ENCODE measurements at regions not wholly inside any gene's neighbourhood (a gene's known extent, or its start where the extent isn't known, plus 50 kb on each side); places are given as distances from the start of the nearest gene placed in this dataset.
"Not testable (repeated sequence)": the region's sequence is repeated elsewhere in the genome, so short reads cannot be mapped to it uniquely, and the experiment has no call there.

- no peak for DNase-seq (ENCODE audit: low read depth)
- in situ Hi-C loops (cut with HindIII; ENCODE audit: low pct_unique_long_range_greater_than_20kb, low sequenced_read_pairs) = no loop called here
Measured at GRCh38 chr3:56969851-56970250, 90.6 kb upstream of the SPATA12 start.

DNA sequence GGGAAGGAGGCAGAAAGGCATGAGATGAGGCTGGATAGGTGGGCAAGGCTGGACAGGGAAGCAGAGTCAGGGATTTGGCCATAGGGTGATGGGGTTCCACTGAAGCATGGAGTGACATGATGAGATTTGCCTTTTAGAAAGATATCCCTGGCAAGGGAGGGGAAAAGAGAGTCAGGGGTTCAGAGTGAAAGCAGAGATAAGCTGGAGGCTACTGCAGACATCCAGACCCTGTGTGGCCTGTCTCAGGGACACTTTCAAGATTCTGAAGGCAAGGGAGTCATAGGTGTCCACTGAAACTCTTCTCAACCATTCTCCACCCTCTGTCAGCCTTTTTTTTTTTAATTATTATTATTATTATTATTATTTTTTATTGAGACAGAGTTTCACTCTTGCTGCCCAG lies 94.0 kb upstream of the SPATA12 start:
- in situ Hi-C loops (cut with HindIII; ENCODE audit: low pct_unique_long_range_greater_than_20kb, low sequenced_read_pairs) = no loop called here
- DNase-seq (ENCODE audit: low read depth) = no peak

DNA sequence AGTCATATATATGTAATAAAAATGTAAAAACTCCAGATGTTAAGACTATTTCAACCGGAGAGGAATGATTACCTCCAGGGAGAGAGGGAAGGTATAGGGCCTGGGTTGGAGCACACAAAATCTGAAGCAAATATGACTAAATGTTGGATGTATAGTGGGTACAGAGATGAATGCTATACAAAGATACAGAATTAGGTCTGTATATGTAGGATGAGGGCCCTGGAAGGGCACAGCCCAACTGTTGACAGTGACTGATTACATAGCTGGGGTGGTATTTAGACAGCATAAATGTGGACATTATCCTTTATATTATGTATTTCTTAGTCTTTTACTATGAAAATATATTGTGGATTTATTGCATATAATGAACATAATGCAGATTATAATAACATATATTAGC lies 94.4 kb upstream of the SPATA12 start:
- in situ Hi-C loops (cut with HindIII; ENCODE audit: low pct_unique_long_range_greater_than_20kb, low sequenced_read_pairs) = no loop called here
- DNase-seq (ENCODE audit: low read depth) = no peak

DNA sequence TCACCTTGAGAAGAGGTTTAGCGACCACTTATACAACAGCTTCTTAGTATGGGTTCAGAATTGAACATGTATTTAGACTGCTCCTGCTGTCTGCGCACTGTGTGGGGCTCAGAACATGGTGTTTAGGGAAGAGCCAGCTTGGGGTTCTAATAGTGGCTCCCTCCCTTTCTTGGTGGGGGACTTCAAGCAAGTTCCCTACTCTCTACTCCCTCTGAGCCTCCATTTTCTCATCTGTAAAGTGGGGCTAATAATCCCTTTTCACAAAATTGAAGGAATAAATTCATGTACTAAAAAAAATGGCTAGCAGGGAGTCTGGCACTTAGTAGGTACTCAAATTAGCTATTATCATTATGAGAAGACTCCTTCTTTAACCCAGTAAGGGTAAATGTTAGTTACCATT lies 97.5 kb upstream of the SPATA12 start:
- no peak for DNase-seq (ENCODE audit: low read depth)
- in situ Hi-C loops (cut with HindIII; ENCODE audit: low pct_unique_long_range_greater_than_20kb, low sequenced_read_pairs) = no loop called here

GRCh38 chr3:56962206-56962605 lies 98.3 kb upstream of the SPATA12 start:
- in situ Hi-C loops (cut with HindIII; ENCODE audit: low pct_unique_long_range_greater_than_20kb, low sequenced_read_pairs) = no loop called here
- DNase-seq (ENCODE audit: low read depth) = no peak

DNA sequence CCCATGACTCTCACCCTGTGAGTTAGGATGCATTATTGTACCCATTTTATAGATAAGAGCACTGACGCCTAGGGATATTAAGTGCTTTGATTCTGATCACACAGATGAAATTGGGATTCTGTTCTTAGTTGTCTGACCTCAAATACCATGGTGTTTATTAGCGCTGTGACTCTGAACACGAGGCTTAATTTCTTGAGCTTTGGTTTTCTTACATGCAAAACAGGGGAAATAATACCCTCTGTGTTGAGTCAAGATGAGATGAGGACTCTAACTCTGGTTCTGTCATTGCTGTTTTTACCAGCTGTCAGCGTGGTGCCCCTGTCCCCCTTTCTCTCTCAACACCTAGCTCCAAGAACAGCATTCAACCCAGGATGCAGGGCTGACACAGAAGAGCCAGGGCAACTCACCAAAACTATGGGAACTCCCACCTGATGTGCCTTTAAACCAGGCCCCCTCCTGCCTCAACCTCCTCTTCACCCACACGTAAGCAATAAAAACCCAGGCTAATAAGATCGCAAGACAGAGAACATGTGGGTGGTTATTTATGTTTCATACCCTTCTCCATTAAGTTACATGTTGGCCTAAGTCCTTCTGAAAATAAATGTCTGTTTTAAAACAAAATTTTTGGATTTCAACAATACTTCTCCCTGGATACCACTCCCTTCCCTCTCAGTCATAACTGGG lies 100.1 kb upstream of the SPATA12 start:
- no peak for DNase-seq (ENCODE audit: low read depth)
- in situ Hi-C loops (cut with HindIII; ENCODE audit: low pct_unique_long_range_greater_than_20kb, low sequenced_read_pairs) = no loop called here

DNA sequence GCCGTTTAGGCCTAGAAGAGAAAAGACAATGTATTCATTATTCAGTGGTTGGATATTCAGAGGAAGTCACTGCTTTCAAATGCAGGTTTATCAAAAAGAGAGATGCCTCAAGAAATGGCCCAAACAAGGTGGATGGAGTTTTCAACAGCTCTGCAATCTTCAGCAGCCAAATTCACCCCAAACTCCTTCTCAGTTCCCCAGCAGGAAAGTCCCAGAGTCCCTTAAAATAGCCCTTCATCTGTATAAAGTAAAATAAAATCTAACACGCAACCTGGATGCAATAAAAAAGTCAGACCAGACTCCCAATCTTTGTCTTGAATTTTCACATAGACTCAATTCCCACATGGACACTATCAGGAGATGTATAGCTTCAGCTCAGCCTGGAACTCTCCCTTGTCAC lies 101.6 kb upstream of the SPATA12 start:
- DNase-seq (ENCODE audit: low read depth) = no peak
- in situ Hi-C loops (cut with HindIII; ENCODE audit: low pct_unique_long_range_greater_than_20kb, low sequenced_read_pairs) = no loop called here

DNA sequence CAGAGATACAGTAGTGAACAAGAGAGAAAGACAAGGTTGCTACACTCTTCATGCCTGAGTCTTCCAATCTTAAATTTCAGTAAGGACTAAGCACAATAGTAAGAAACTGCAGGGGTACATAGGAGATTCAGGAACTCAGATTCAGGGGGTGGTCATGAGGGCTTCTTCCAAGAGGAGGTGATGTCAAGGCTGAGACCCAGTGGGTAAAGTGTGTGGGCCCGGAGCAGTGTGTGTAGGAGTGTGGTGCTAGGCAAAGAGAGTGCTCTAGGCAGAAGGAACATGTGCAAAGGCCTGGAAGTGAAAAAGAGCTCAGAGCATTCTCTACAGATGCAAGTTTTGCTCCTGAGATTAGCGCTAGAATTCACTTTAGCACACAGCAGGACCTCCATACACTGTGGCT lies 102.9 kb upstream of the SPATA12 start:
- in situ Hi-C loops (cut with HindIII; ENCODE audit: low pct_unique_long_range_greater_than_20kb, low sequenced_read_pairs) = no loop called here
- DNase-seq (ENCODE audit: low read depth) = no peak

DNA sequence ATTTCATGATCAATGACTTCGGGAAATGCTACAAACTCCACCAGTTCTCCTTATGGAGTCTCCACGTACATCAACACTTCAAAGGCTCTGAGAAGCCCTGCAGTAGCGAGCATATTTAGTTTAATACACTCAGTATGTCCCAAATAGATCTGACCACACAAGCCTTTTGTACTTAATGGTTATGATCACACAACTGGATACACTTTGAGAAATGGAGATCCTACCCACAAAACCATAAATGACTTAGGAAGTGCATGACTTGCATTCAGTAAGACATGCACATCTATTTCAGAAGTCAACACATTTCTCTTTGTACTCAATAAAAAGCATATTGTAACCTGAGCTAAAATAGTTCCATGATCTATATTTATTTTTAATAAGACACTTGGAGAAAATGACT lies 103.6 kb upstream of the SPATA12 start:
- in situ Hi-C loops (cut with HindIII; ENCODE audit: low pct_unique_long_range_greater_than_20kb, low sequenced_read_pairs) = no loop called here
- no peak for DNase-seq (ENCODE audit: low read depth)

DNA sequence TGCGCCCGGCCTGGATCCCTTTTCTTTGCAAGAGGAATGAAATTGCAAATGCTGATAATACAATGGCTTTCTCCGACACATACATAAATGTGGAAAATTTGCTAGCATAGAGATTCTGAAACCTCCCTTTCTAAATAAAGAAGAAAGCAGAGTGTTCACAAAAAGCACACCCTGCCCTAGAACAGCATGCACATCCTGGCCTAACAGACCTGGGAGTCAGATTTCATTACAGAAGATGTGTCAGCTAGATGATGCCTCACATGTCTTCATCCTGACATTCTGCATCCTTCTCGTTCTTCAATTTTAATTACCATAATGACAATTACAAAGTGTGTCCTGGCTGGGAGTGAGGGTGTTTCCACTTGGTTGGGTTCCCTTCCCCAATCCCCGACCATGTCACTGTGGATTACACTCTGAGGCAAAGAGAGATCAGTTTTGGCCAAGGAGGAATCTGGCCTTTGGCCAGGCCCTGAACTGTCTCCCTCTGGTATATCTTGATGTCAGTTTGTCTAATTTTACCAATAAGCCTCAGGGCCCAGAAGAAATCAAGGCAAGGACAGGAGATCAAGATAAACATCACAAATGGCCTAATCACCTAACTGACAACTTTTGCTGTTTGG lies 104.9 kb upstream of the SPATA12 start:
- in situ Hi-C loops (cut with HindIII; ENCODE audit: low pct_unique_long_range_greater_than_20kb, low sequenced_read_pairs) = no loop called here
- DNase-seq (ENCODE audit: low read depth) = no peak

DNA sequence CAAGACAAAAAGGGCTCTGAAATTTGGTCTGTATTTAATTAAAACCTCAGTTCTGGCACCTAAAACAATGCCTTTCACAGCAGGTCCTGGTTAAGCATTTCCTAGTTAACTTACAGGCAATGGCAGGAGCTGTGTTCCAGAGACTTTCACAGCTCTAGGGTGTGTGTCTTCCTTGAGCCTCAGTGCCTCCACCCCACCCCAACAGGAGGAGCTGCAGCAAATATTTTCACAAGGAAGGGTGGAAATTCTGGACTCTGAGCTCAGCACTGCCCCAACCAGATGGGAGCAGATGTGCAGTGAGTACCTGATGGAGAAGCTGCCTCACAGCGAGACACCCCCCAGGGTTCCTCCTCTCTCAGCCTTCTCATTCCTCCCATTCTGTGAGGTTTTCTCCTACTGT lies 106.3 kb upstream of the SPATA12 start:
- DNase-seq (ENCODE audit: low read depth) = no peak
- in situ Hi-C loops (cut with HindIII; ENCODE audit: low pct_unique_long_range_greater_than_20kb, low sequenced_read_pairs) = no loop called here

- in situ Hi-C loops (cut with HindIII; ENCODE audit: low pct_unique_long_range_greater_than_20kb, low sequenced_read_pairs) = no loop called here
- no peak for DNase-seq (ENCODE audit: low read depth)
Measured at GRCh38 chr3:56952846-56953245, 107.6 kb upstream of the SPATA12 start.

DNA sequence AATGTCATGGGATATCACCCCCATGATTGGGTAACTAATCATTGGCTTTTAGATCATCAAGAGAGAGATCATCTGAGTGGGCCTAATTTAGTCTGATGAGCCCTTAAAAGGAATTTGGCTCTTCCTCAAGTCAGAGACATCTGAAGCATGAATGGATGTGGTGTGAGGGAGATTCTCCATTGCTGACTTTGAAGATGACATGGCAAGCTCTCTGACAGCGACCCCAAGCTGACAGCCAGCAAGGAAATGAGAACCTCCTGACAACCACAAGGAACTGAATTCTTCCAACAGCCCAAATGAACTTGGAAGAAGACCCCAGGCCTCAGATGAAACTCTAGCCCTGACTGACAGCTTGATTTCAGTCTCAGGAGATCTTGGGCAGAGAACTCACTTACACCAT lies 108.4 kb upstream of the SPATA12 start:
- DNase-seq (ENCODE audit: low read depth) = no peak
- in situ Hi-C loops (cut with HindIII; ENCODE audit: low pct_unique_long_range_greater_than_20kb, low sequenced_read_pairs) = no loop called here

DNA sequence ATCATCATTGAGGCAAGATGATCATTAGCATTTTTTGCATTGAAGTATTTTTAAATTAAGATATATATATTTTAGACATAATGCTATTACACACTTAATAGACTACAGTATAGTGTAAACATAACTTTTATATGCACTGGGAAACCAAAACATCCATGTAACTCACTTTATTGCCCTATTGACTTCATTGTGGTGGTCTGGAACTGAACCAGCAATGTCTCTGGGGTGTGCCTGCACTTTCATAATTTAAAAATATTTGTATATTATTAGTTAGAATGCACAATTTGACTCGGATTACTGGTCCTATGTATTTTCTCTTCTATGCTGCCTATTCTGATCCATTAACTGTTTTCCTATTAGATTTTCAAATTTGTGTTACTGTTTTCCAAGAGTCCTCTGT lies 109.1 kb upstream of the SPATA12 start:
- in situ Hi-C loops (cut with HindIII; ENCODE audit: low pct_unique_long_range_greater_than_20kb, low sequenced_read_pairs) = no loop called here

GRCh38 chr3:56945378-56945777 lies 115.1 kb upstream of the SPATA12 start:
- in situ Hi-C loops (cut with HindIII; ENCODE audit: low pct_unique_long_range_greater_than_20kb, low sequenced_read_pairs); DNase-seq (ENCODE audit: low read depth): not testable (repeated sequence)

More for the DNA sequence above, 109.1 kb upstream of the SPATA12 start:
- DNase-seq (ENCODE audit: low read depth) = no peak

GRCh38 chr3:56942523-56942922 lies 117.9 kb upstream of the SPATA12 start:
- DNase-seq (ENCODE audit: low read depth) = no peak
- in situ Hi-C loops (cut with HindIII; ENCODE audit: low pct_unique_long_range_greater_than_20kb, low sequenced_read_pairs) = no loop called here

DNA sequence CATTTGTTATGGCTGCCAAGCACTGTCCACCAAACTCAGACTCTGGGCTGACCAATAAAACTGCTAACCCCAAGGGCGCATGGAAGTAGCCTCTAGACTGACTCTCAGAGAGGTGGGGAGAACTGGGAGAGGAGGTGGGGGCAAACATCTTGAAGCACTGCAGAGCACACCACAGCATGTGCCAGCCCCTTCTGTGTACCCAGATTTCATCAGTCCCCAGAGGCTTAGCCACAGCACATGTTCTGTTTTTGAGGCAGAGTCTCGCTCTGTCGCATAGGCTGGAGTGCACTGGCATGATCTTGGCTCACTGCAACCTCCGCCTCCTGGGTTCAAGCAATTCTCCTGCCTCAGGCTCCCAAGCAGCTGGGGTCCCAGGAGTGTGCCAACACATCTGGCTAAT lies 119.5 kb upstream of the SPATA12 start:
- DNase-seq (ENCODE audit: low read depth) = no peak
- in situ Hi-C loops (cut with HindIII; ENCODE audit: low pct_unique_long_range_greater_than_20kb, low sequenced_read_pairs) = no loop called here

GRCh38 chr3:56940321-56940720 lies 120.1 kb upstream of the SPATA12 start:
- no peak for DNase-seq (ENCODE audit: low read depth)
- in situ Hi-C loops (cut with HindIII; ENCODE audit: low pct_unique_long_range_greater_than_20kb, low sequenced_read_pairs) = no loop called here

- in situ Hi-C loops (cut with HindIII; ENCODE audit: low pct_unique_long_range_greater_than_20kb, low sequenced_read_pairs) = no loop called here
- no peak for DNase-seq (ENCODE audit: low read depth)
Measured at GRCh38 chr3:56939834-56940233, 120.6 kb upstream of the SPATA12 start.

DNA sequence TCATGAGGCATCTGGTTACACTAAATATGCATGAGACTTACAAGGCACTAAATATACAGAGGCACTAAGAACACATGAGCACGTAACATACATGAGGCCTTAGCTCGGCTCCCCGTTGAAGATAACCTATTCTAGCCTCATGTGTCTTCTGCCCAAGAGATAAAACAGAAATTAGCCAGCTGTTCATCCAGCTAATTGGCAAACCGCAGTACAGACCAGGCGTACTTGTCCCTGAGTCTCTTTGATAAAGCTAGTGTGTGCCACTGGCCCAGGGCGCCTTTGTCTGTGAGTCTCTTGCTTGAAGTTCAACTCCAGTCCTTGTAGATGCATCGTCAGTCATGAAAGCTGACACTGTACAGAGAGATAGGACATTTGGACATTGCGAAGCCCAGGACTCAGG lies 121.9 kb upstream of the SPATA12 start:
- no peak for DNase-seq (ENCODE audit: low read depth)
- in situ Hi-C loops (cut with HindIII; ENCODE audit: low pct_unique_long_range_greater_than_20kb, low sequenced_read_pairs) = no loop called here

Data from Caki2 (cell line).